GM06990 (cell line): ENCODE measurements at regions not wholly inside any gene's neighbourhood (a gene's known extent, or its start where the extent isn't known, plus 50 kb on each side); places are given as distances from the start of the nearest gene placed in this dataset.

Experiments used
- DNase-seq: peaks from one replicate; pipeline ENCODE4 v3.0.0-alpha.2; 2011; ENCODE audit not compliant: insufficient read length; ENCODE audit errors: extremely low read depth
- H3K27me3 ChIP-seq: replicated peaks from 2 replicates; pipeline ENCODE4 v1.6.0; 2011; ENCODE audit warnings: low read length; ENCODE audit not compliant: control insufficient read depth, insufficient read depth
- H3K36me3 ChIP-seq: 2 replicates; pipeline ENCODE4 v1.5.1; 2011; ENCODE audit warnings: low read length; ENCODE audit not compliant: control insufficient read depth, insufficient read depth
- H3K4me3 ChIP-seq: replicated peaks from 2 replicates; pipeline ENCODE4 v1.5.1; 2011; ENCODE audit warnings: low read depth, mild to moderate bottlenecking, control low read depth, low read length
- CTCF ChIP-seq: IDR thresholded peaks from 2 replicates; pipeline ENCODE4 v1.5.1; 2011; ENCODE audit warnings: low read length, control low read depth, mild to moderate bottlenecking, inconsistent platforms; ENCODE audit not compliant: insufficient read depth, poor library complexity, severe bottlenecking

GRCh38 chr5:38645508-38645907, 89.1 kb upstream of the LIFR start:
- Histone ChIP-seq H3K4me3 (no peak overlapping the region), H3K27me3 (no peaks in the 10 kb centered on the region), H3K36me3 (no peaks in the 10 kb centered on the region)
- DNase-seq = no peak
- TF ChIP-seq CTCF = no peak

- DNase-seq = no peak
- H3K27me3 ChIP-seq = no peaks in the 10 kb centered on the region
- TF ChIP-seq CTCF = no peak
- H3K4me3 ChIP-seq = no peak overlapping the region
- no peaks in the 10 kb centered on the region for H3K36me3 ChIP-seq
Measured at GRCh38 chr5:38648703-38649291, 92.4 kb upstream of the LIFR start.

GRCh38 chr5:38650540-38650939, 94.1 kb upstream of the LIFR start:
- no peak for DNase-seq
- Histone ChIP-seq H3K4me3 (no peak overlapping the region), H3K27me3 (no peaks in the 10 kb centered on the region), H3K36me3 (no peaks in the 10 kb centered on the region)
- no peak for TF ChIP-seq CTCF

GRCh38 chr5:38650946-38651345, 94.5 kb upstream of the LIFR start:
- Histone ChIP-seq H3K27me3 (no peaks in the 10 kb centered on the region), H3K36me3 (no peaks in the 10 kb centered on the region), H3K4me3 (no peak overlapping the region)
- no peak for TF ChIP-seq CTCF
- DNase-seq = no peak

GRCh38 chr5:38651806-38652205, 95.4 kb upstream of the LIFR start:
- Histone ChIP-seq H3K27me3 (no peaks in the 10 kb centered on the region), H3K36me3 (no peaks in the 10 kb centered on the region), H3K4me3 (no peak overlapping the region)
- TF ChIP-seq CTCF = no peak
- no peak for DNase-seq

- Histone ChIP-seq H3K27me3 (no peaks in the 10 kb centered on the region), H3K4me3 (no peak overlapping the region), H3K36me3 (no peaks in the 10 kb centered on the region)
- no peak for TF ChIP-seq CTCF
- no peak for DNase-seq
Measured at GRCh38 chr5:38653389-38653788, 96.9 kb upstream of the LIFR start.
